Mammary epithelial cell (primary cell): ENCODE measurements at regions not wholly inside any gene's neighbourhood (a gene's known extent, or its start where the extent isn't known, plus 50 kb on each side); places are given as distances from the start of the nearest gene placed in this dataset.

Experiments
- EZH2 ChIP-seq: IDR thresholded peaks from 2 replicates; pipeline ENCODE4 v1.6.1; 2012; ENCODE audit warnings: low read length, inconsistent platforms, borderline replicate concordance
- TF ChIP-seq, protein P1 (sequence below), 2 donors: IDR thresholded peaks in 1 of 2; conservative IDR thresholded peaks in 1 of 2; 2 replicates each; pipeline ENCODE4 v1.5.1; 2011 to 2012; ENCODE audit warnings: inconsistent platforms in 2 of 2, low read length in 2 of 2, mild to moderate bottlenecking in 2 of 2, control low read depth in 1 of 2, low read depth in 1 of 2; ENCODE audit not compliant: insufficient read depth in 1 of 2; ENCODE audit errors: extremely low read depth in 1 of 2

DNA sequence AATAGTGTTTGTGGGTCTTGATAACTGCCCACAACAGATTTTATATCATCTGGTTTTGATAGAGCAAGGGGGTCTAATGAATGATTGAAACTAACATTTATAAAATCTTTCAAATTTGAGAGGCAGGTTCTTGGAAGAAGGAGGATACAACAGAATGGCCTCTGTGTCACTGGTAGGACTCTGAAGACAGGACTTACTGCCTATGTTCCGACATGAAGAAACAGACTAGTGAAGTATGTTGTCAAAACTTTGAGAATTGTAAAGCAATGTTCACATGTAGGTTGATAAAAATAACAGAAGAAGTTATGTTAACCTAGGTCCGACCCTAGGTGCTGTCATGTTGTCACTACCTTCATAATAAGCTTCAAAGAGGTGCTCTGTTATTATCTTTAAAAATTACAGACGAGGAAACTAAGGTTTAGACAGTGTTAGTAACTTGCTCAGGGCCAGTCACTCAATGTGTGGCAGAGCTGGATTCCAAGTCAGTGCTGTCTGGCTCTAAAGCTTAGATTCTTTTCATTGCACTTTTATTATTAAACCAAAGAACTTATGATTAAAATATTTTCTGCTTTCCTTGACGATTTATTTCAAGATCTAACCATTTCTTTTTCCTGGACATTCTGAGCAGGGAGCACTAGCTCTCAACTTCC, 146.2 kb downstream of the RPIA start:
- TF ChIP-seq EZH2: no peak
- TF ChIP-seq, protein P1, sequence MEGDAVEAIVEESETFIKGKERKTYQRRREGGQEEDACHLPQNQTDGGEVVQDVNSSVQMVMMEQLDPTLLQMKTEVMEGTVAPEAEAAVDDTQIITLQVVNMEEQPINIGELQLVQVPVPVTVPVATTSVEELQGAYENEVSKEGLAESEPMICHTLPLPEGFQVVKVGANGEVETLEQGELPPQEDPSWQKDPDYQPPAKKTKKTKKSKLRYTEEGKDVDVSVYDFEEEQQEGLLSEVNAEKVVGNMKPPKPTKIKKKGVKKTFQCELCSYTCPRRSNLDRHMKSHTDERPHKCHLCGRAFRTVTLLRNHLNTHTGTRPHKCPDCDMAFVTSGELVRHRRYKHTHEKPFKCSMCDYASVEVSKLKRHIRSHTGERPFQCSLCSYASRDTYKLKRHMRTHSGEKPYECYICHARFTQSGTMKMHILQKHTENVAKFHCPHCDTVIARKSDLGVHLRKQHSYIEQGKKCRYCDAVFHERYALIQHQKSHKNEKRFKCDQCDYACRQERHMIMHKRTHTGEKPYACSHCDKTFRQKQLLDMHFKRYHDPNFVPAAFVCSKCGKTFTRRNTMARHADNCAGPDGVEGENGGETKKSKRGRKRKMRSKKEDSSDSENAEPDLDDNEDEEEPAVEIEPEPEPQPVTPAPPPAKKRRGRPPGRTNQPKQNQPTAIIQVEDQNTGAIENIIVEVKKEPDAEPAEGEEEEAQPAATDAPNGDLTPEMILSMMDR (conservative IDR thresholded peaks at IDR 0.05 in 1 of 2, IDR thresholded peaks at IDR 0.05 in 1 of 2; ENCODE audit: extremely low read depth in 1 of 2, insufficient read depth in 1 of 2, low read depth in 1 of 2, low read length in 2 of 2): no peak
